Bronchial epithelial cell (primary cell): ENCODE measurements at regions not wholly inside any gene's neighbourhood (a gene's known extent, or its start where the extent isn't known, plus 50 kb on each side); places are given as distances from the start of the nearest gene placed in this dataset.

Experiments
- DNase-seq: peaks from one replicate; pipeline ENCODE4 v3.0.0-alpha.2; 2010; ENCODE audit warnings: low read depth
- FAIRE-seq: peaks from 2 replicates; lab custom pipeline; 2011; peaks lifted over from hg19 to GRCh38; lab: Jason Lieb, UNC
- H3K27me3 ChIP-seq: 2 replicates; pipeline ENCODE4 v1.5.1; 2011; ENCODE audit warnings: low read length; ENCODE audit not compliant: control insufficient read depth, insufficient read depth
- H3K36me3 ChIP-seq: 2 replicates; pipeline ENCODE4 v1.5.1; 2011; ENCODE audit warnings: low read length; ENCODE audit not compliant: control insufficient read depth, insufficient read depth
- H3K4me3 ChIP-seq: 2 replicates; pipeline ENCODE4 v1.5.1; 2011; ENCODE audit warnings: mild to moderate bottlenecking, low read depth, low read length, control low read depth
- CTCF ChIP-seq: IDR thresholded peaks from 2 replicates; pipeline ENCODE4 v1.5.1; 2011; ENCODE audit warnings: mild to moderate bottlenecking, moderate library complexity, low read length, control low read depth, inconsistent platforms; ENCODE audit not compliant: insufficient read depth, severe bottlenecking

GRCh38 chr10:45151467-45152214 lies 150.9 kb downstream of the ZNF22 start:
- TF ChIP-seq CTCF, result no peak
- DNase-seq (no peak), FAIRE-seq (peak; percentile 36)
- H3K27me3 ChIP-seq, result no peaks in the 10 kb centered on the region
- no peak overlapping the region for H3K4me3 ChIP-seq
- H3K36me3 ChIP-seq, result no peaks in the 10 kb centered on the region

GRCh38 chr10:45152726-45153125 lies 152.0 kb downstream of the ZNF22 start:
- no peak for TF ChIP-seq CTCF
- H3K36me3 ChIP-seq, result no peaks in the 10 kb centered on the region
- peak; percentile 22 for DNase-seq
- no peak overlapping the region for H3K4me3 ChIP-seq
- no peaks in the 10 kb centered on the region for H3K27me3 ChIP-seq
- FAIRE-seq, result no peak

- DNase-seq (peak; percentile 63), FAIRE-seq (no peak)
- Histone ChIP-seq H3K27me3 (no peaks in the 10 kb centered on the region), H3K4me3 (no peak overlapping the region), H3K36me3 (no peaks in the 10 kb centered on the region)
- no peak for TF ChIP-seq CTCF
Measured at GRCh38 chr10:45154502-45154901, 153.8 kb downstream of the ZNF22 start.

GRCh38 chr10:45155784-45156183 lies 155.1 kb downstream of the ZNF22 start:
- H3K27me3 ChIP-seq, result no peaks in the 10 kb centered on the region
- FAIRE-seq, result no peak
- TF ChIP-seq CTCF, result no peak

GRCh38 chr10:45160271-45160670 lies 155.1 kb downstream of the OR13A1 start:
- DNase-seq, result peak; percentile 93
- no peak for TF ChIP-seq CTCF
- no peaks in the 10 kb centered on the region for H3K27me3 ChIP-seq
- no peak overlapping the region for H3K4me3 ChIP-seq
- peak; percentile 13 for FAIRE-seq
- no peaks in the 10 kb centered on the region for H3K36me3 ChIP-seq

More at GRCh38 chr10:45155784-45156183, 155.1 kb downstream of the ZNF22 start:
- no peak for DNase-seq
- no peak overlapping the region for H3K4me3 ChIP-seq
- H3K36me3 ChIP-seq, result no peaks in the 10 kb centered on the region
